HG02870 (cell line): ENCODE measurements at regions not wholly inside any gene's neighbourhood (a gene's known extent, or its start where the extent isn't known, plus 50 kb on each side); places are given as distances from the start of the nearest gene placed in this dataset.

ENCODE experiments used
- ATAC-seq: cut with Tn5 transposase; IDR thresholded peaks from one replicate; pipeline ENCODE4 v1.9.1; 2021; ENCODE audit warnings: mild to moderate bottlenecking, moderate library complexity; ENCODE audit not compliant: unreplicated experiment

DNA sequence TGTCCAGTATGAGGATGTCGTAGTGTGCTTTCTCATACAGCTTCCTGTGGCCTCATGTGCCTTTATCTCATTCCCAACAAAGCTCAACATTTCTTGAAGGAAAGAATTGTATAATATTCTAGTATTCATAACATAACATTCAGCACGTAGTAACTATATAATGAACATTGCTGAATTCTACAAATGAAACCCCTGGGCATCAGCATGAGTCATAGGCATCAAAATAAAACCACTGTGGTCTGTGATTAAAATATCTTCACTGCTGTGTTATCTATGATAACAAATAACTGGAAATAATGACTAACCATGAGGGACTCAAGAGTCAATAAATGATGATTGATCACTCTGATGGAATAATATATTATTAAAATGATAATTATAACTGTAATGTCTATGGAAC, 255.2 kb downstream of the EMP1 start:
- no peak for ATAC-seq

DNA sequence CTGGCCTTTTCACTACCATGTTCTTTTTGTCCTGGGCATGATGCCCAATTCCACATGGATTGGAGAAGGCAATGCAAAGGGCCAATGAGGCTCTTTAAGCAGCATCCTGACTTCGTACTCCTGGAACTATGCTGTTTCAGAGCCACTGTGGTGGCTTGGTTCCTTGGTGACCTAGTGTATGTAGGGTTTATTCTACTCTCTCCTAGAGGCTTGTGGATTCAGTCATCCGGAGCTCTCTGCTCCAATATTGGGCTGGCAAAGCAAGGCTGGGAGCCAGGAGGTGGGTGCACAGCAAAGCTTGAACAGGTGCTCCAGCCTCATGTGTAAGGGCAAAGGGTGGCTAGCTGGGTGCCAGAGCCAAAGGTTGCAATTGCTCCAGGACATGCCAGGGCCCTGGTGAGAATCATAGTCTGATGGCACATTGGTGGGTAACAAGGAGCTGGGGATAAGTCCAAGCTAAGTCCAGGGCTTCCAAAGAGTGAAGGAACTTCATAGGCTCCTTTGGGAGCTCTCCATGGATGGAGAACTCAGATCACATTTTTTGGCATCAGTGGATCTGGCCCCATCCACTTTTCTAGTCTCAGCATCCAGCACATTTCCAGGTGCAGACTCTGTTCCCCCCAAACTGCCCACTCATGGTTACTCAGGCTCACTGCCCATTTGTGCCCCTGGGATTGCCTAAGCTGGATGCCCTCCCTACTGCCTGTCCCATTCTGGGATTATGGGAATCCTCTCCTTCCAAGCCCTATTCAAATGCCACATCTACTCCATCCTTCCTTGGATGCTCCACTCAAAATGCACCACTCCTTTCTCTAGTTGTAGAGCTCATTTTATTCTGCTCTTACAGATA, 253.9 kb downstream of the EMP1 start:
- ATAC-seq = no peak

DNA sequence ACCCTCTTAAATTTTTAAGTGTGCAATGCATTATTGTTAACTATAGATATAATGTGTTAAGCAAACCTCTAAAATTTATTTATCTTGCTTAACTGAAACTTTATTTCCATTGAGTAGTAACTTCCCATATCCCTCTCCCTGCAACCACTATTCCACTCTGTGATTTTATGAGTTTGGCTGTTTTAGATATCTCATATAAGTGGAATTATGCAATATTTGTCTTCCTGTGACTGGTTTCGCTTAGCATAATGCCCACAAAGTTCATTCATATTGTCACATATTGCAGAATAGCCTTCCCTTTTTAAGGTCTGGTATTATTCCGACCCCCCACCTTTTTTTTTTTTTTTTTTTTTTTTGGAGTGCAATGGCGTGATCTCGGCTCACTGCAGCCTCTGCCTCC, 247.6 kb downstream of the EMP1 start:
- no peak for ATAC-seq

DNA sequence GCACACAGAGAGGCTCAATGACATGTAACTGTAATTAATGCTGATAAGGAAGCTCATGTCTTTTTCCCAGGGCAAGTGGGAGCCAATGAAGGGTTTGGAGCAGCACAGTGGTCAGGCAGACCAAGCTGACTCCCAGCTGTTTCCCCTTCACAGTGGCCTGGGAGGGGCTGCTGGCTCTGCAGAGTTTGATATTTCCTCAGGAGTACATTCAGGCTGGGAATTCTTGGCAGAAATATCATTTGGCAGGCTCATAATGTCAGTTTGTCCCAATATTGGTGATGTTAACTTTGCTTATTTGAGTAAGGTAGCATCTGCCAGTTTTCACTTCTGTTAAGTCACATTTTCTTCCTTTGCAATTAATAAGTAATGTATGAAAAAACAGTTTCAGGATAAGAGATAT, 247.0 kb downstream of the EMP1 start:
- ATAC-seq = no peak

DNA sequence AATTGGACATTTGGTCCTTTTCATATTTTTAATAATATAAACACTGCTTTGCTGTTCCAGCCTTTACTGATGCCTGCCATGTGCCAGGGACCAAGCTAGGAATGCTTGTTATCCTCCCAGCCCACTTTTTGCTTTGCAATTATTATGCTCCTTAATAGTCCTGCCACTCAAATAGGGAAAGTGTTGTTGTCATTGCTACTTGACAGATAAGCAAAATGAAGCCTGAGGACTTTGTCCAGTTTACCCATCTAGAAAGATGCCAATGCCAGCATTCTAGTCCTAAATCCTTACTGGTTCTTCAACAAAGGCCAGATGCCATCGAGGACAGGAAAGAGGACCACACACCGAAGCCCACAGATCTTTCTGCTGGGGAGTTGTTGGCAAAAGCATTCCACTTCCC, 246.5 kb downstream of the EMP1 start:
- no peak for ATAC-seq

DNA sequence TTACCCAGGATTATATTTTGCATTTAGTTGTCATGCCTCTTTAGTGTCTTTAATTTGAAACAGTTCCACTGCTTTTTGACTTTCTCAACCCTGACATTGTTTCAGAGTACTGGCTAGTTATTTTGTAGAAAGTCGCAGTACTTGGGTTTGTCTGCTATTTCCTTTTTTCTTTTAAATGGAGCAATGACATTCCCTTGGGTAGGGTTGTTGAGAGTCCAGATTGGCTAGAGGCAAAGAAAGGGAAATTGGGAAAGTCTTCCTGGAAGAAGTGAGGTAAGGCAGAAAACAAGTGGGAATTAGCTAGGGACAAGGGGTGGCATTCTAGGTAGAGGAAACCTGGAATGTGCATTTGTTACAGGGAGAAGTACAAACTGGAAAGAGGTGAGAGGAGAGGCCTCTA, 245.9 kb downstream of the EMP1 start:
- ATAC-seq = no peak

GRCh38 chr12:13440844-13441243, 244.3 kb downstream of the EMP1 start:
- ATAC-seq = no peak

- ATAC-seq = no peak
Measured at GRCh38 chr12:13437541-13437940, 241.0 kb downstream of the EMP1 start.

- no peak for ATAC-seq
Measured at GRCh38 chr12:13436696-13437391, 240.3 kb downstream of the EMP1 start.

- ATAC-seq = no peak
Measured at GRCh38 chr12:13436182-13436581, 239.7 kb downstream of the EMP1 start.

DNA sequence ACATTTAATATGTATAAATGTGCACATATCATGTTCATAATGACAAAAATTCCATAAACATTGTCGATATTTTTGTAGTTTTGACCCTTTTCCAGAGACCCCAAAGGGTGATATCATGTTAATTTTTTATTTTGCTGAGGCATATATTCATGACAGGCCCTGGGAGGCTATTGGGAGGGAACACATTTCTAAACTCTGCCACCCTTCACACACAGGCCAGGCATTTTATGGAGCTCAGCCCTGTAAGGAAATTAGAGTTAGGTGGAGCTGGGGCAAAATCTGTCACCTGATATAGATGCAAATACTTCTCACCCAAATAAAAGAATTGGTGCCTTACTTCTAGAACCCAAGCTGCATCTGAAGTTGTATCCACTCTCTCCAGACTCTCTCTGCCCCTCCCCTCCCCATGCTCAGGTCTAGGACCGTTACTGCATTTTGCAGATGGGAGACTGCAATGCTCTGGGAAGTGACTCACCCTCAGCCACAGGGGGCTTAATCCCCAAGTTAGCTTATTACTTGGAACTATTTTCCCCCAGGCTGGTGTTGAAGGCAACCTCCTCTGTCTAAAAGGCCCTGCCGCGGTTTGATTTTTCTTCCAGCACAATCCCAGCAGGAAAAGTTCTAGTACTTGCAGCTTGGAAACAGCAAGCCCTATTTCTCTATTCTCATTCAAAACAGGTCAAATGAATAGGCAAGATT, 238.9 kb downstream of the EMP1 start:
- no peak for ATAC-seq

GRCh38 chr12:13433768-13434167, 237.2 kb downstream of the EMP1 start:
- no peak for ATAC-seq

DNA sequence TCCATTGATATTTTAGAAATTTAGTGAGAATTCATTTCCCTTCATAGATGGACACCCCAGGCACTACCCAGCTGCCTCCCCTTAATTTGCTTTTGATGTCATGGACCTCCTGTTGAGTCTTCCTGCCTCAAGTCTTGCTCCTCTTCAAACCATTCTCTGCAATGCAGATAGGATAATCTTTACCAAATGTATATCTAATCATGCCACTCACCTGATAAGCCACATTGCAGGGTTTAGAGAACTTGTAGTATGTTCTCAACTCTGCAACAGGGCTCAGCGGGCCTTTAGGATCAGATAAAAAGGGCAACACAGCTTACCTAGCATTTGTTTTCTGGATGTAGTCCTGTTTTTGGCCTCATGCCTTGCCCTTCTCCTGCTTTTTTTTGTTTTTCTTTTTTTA, 234.5 kb downstream of the EMP1 start:
- no peak for ATAC-seq

GRCh38 chr12:13428538-13429265, 232.2 kb downstream of the EMP1 start:
- ATAC-seq = no peak

- no peak for ATAC-seq
Measured at GRCh38 chr12:13425766-13426165, 229.2 kb downstream of the EMP1 start.

GRCh38 chr12:13422291-13422690, 225.8 kb downstream of the EMP1 start:
- no peak for ATAC-seq

DNA sequence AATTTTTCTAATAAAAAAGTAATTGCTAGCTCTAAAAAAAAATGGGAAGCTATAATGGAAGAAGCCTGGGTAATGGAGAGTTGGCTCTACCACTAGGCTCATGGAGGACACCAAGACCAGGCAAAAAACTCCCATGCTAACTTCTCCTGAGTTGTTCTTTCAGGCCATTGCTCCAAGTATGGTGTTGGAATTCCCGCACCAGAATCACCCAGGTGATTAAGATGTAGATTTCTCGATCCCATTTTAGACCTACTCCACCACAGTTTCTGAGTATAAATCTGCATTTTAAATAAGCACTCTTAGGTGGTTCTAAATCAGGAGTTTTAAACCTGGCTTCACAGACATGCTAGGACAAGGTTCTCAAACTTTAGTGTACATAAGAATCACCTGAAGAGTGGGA, 221.0 kb downstream of the EMP1 start:
- ATAC-seq = no peak

DNA sequence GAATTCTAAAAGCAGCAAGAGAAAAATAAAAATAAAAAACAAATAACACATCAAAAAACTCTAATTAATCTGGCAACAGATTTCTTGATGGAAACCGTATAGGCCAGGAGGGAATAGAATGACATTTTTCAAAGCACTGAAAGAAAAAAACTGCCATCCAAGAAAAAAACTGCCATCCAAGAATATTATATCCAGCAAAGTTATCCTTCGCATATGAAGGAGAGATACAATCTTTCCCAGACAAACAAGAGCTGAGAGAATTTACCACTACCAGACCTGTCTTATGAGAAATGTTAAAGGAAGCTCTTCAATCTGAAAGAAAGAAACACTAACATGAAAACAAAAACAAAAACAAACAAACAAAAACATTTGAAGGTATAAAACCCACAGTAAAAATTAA, 214.8 kb downstream of the EMP1 start:
- ATAC-seq = no peak

DNA sequence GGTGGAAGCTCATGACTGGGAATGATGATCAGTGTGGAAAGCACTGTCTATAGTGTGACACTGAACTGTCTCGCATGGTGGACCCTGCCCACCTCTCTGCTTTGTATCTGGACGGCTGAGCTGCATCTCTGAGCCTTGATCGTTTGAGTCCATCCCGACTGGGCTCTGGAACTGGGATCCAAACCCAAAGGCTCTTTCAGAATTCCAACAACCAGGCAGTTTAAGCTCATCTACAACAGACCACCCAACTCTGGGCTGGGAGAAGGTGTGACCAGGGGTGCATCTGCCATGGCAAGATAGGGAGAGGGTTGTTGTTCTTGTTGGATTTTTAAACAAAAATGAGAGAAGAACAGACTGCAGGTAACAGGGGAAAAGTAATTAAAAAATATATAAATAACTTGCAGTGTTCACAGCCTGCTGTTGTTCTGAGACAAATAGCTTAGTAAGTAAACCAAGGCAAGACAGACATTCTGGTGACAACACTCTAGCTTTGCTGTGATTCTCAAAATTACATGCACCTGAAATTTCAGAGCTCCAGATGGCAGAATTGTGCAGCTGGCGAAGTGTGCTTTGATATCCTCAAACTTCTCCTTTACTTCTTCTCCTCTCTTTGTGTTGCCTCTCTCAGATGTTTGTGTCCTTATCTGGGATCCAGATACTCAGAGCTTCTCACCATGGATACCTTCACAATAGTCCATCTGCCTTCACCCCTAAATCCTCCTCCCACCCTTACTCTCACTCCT, 209.6 kb downstream of the EMP1 start:
- ATAC-seq = no peak

DNA sequence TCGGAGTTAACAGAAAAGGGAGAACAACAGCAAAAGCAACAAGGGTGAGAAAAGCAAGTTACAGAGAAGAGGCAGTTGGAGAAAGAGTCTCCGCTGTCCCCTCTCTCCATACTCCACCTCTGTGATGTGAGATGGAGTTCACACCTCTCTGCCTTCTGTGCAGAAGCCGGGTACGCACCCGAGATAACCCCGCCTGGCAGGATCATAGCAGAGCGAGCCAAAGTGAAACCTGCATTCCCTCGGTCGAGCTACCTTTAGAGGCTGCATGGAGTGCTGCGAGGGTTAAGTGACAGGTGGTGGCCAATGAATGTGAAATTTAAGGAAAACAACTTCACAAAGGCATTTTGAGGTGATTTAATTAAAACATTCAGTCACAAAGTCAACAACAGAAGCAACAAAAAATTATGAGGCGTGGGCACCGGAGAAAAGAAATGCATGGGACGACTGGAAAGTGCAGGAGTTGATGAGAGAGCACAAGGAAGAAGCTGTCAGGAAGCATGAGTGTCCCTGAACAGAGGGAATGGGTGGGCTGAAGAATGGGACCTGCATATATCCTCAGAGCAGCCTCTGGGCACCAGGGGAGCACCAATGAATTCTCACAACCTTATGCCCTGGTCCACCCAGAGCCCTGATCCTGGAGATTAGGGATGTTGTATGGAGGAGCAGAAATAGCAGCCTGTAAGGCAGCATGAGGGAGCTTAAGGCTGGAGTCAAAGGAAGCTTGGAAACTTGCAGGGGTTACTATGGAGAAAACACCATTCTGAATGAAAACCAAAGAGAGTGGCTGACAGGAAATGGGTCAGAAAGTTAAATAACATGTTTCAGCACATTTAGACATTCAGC, 208.3 kb downstream of the EMP1 start:
- no peak for ATAC-seq
